ENCODE measurements at regions not wholly inside any gene's neighbourhood (a gene's known extent, or its start where the extent isn't known, plus 50 kb on each side); places are given as distances from the start of the nearest gene placed in this dataset.

GRCh38 chr3:74415731-74416130 lies 198.7 kb downstream of the CNTN3 start:
- DNase-seq (ENCODE audit: low read depth, low spot score) = no peak
- ChIA-PET CTCF (interaction anchor here (0.9 kb wide), 1 partner anchor 12 kb away, joined by 3 read pairs; no protein-coding TSS in a partner anchor), POLR2A (no interaction called here)
- H3K4me3 ChIP-seq (ENCODE audit: low read depth, low read length) = no peak overlapping the region
- no peak for TF ChIP-seq CTCF (IDR thresholded peaks at IDR 0.05; ENCODE audit: insufficient read depth, low read length, missing control alignments)

- ChIA-PET CTCF (no interaction called here), POLR2A (no interaction called here)
- no peak for DNase-seq (ENCODE audit: low read depth, low spot score)
- TF ChIP-seq CTCF (IDR thresholded peaks at IDR 0.05; ENCODE audit: insufficient read depth, low read length, missing control alignments) = no peak
- H3K4me3 ChIP-seq (ENCODE audit: low read depth, low read length) = no peak overlapping the region
Observed at GRCh38 chr3:74413547-74414241, 200.8 kb downstream of the CNTN3 start.

GRCh38 chr3:74410276-74410941 lies 204.1 kb downstream of the CNTN3 start:
- no peak for DNase-seq (ENCODE audit: low read depth, low spot score)
- ChIA-PET POLR2A (no interaction called here), CTCF (interaction anchor here (1.5 kb wide), 1 partner anchor 12 kb away, joined by 3 read pairs; no protein-coding TSS in a partner anchor)
- TF ChIP-seq CTCF (IDR thresholded peaks at IDR 0.05; ENCODE audit: insufficient read depth, low read length, missing control alignments) = no peak
- no peak overlapping the region for H3K4me3 ChIP-seq (ENCODE audit: low read depth, low read length)

- POLR2A ChIA-PET = no interaction called here
- CTCF ChIA-PET = interaction anchor here (1.5 kb wide), 1 partner anchor 13 kb away, joined by 3 read pairs; no protein-coding TSS in a partner anchor
- DNase-seq (ENCODE audit: low read depth, low spot score) = no peak
- no peak for TF ChIP-seq CTCF (IDR thresholded peaks at IDR 0.05; ENCODE audit: insufficient read depth, low read length, missing control alignments)
- H3K4me3 ChIP-seq (ENCODE audit: low read depth, low read length) = no peak overlapping the region
Observed at GRCh38 chr3:74409066-74409465, 205.4 kb downstream of the CNTN3 start.

GRCh38 chr3:74403307-74403706 lies 211.2 kb downstream of the CNTN3 start:
- H3K4me3 ChIP-seq (ENCODE audit: low read depth, low read length) = no peak overlapping the region
- ChIA-PET CTCF (interaction anchor here (1.0 kb wide), 1 partner anchor 12 kb away, joined by 3 read pairs; no protein-coding TSS in a partner anchor), POLR2A (no interaction called here)
- no peak for TF ChIP-seq CTCF (IDR thresholded peaks at IDR 0.05; ENCODE audit: insufficient read depth, low read length, missing control alignments)
- peak; percentile 7 for DNase-seq (ENCODE audit: low read depth, low spot score)

- CTCF ChIA-PET = interaction anchor here (1.0 kb wide), 1 partner anchor 12 kb away, joined by 3 read pairs; no protein-coding TSS in a partner anchor
- no peak for DNase-seq (ENCODE audit: low read depth, low spot score)
- POLR2A ChIA-PET = no interaction called here
- TF ChIP-seq CTCF (IDR thresholded peaks at IDR 0.05; ENCODE audit: insufficient read depth, low read length, missing control alignments) = no peak
- H3K4me3 ChIP-seq (ENCODE audit: low read depth, low read length) = no peak overlapping the region
Observed at GRCh38 chr3:74402821-74403220, 211.6 kb downstream of the CNTN3 start.
